Right forelimb (tissue), 1 donor: ENCODE measurements at regions not wholly inside any gene's neighbourhood (a gene's known extent, or its start where the extent isn't known, plus 50 kb on each side); places are given as distances from the start of the nearest gene placed in this dataset.
"Not testable (repeated sequence)": the region's sequence is repeated elsewhere in the genome, so short reads cannot be mapped to it uniquely, and the experiment has no call there.

Source experiments
- DNase-seq: peaks from one replicate; pipeline ENCODE4 v3.0.0-alpha.2; 2018

DNA sequence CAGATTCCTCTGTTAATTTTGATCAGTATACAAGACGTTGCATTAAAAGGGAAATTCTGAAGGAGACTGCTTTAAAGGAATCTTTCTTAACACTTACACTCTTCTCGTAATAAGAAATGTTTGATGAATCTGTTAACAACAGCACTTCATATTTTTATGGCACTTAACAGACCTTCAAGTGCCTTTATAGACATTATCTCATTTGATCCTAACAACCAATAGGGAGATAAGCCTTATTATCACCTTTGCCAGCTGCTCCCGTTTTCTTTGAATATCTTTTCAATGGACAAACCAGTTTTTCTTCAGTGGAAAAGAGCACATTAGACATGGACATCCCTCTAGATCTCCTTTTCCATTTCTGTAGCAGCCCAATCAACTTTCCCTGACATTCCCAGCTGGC, 653.0 kb upstream of the FAM98A start:
- DNase-seq: no peak

GRCh38 chr2:34251578-34251977, 652.5 kb upstream of the FAM98A start:
- no peak for DNase-seq

DNA sequence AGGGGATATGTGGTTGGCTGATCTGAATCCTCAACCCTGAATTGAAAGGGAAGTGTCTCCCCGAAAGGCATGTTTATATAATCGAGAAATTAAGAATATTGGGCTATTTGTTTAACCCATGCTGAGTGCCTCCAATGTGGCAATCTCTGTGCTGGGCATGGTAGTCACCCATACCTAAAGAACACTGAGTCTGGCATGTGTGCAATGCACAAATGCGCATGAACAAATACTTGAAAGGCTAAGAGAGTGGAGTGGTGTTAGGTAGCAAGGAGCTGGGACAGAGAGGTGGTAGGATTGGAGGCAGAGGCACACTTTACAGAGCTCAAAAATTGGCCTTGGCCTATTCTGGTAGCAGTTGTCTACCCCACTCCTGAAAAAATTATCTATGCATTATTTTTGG, 645.1 kb upstream of the FAM98A start:
- no peak for DNase-seq

DNA sequence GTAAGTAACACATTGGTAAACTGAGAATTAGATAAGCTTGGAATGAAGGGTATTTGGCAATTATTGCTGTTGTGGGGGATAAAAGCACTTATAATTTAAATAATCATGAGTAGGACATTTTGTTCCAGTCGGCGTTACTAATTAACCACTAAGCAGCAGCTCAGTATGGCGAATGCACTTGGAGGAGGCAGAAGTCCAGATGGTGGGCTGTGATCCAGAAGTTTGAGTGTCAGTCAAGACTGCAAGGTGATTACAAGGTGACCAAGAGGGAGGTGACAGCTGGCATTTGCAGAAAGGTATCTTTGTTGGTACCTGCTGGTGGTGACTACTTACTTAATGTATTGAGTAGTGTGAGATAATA, 643.6 kb upstream of the FAM98A start:
- DNase-seq: no peak

DNA sequence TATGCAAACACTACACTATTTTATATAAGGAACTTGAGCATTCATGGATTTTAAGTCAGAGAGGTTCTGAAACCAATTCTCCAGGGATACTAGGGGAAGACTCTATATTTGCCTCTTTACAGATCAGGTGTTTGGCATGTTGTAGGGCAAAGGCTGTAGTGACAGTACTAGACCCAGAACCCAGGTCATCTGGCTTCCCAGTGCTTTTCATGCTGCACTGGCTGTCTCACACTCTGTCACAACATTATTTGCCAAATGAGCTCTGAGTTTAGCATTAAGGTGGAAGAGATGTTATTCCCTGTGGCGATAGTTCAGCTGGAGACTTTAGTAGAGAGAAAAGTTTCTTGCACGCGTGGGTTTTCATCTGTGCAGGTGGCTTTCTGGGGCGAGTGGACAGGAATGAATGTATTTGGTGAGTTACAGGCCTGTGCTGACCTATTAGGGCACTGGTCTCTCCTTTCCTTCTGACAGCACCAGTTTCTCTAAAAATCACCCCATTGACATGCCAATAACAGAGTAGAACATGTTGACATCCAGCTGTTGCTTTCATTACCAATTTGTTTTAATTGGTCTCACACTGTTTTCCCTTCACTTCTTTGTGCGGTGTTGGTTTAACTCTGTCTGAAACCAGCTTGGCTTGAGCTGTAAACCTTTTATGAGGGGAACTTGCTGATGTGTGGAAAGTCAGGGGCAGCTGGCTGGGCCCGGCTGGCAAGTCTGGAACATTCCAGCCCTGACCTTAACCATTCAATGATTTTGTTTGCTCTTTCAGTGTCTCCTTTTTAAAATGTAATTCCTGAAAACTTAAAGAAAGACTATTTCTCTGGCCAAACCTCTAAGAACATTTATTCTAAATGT, 643.0 kb upstream of the FAM98A start:
- no peak for DNase-seq

GRCh38 chr2:34239511-34239910, 640.4 kb upstream of the FAM98A start:
- no peak for DNase-seq

DNA sequence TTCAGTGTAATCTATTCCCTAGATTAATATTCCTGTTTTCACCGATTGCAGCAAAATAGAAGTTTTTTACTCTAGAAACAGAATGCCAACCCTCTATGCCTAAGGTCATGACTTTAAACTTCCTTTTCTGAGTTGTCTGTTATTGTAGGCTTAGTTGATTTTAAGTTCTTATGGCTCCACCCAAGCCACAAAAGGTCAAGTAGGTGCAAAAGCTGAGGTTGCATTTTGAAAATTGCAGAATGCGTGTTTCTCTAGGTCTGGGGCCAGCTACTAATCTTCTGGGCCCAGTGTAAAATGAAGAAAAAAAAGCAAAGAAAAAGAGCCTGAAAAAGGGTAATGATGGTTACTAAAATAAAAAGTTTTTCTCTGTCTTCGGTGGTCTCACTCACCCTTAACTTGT, 635.7 kb upstream of the FAM98A start:
- no peak for DNase-seq

DNA sequence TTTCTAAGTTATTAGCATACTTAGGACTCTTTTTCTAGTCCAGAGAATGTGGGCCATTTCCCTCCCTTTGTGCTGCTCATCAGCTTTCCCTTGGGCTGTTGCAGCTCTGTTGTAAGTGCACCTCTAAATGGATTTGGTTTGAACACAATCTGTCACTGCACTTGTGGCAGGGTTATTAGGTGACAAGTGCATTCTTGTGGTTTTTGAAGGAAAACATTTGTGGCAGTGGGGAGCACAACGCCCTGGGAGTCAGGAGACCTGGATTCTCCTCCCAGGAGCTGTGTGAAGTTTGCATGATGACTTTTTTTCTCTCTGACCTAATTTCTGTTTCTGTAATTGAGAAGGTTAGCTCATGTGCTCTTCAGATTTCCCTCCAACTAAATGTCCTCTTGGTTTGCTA, 630.9 kb upstream of the FAM98A start:
- no peak for DNase-seq

DNA sequence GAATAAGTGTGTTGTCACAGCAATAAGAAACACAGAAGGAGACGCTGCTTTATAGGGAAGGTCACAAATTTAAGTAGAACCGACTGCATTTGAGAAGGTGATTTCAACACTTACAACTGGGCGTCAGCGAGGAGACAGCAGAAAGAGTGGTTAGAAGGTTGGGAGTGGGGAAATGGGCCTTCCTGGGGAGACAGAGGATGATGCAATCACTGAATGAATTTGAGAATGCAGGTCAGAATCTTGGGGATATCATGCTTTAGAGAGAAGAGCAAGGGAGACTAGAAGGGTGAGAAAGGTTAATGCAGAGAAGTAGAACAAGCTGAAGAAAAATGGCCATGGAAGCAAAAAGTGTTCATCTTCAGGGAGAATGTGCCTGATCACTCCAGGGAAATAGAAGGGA, 616.1 kb upstream of the FAM98A start:
- no peak for DNase-seq

- not testable (repeated sequence) for DNase-seq
These were observed 611.3 kb upstream of the FAM98A start for GRCh38 chr2:34210382-34210781.

DNA sequence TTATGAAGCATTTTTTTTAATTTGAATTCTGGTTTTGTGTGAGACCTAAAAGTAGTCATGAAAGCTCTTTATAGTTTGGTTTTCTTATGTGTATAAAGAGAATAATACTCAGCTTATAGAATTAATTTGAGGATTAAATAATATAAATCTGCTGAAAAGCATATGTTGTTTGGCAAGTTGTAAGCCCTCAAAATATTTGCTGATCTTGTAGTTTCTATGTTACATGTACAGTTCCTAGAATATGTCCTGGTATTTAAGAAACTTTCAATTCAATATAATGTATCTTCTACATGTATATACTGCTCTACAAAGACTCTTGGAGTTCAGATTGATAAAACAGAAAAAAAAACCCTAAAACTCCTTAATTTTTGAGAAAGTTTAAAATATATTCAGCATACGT, 605.5 kb upstream of the FAM98A start:
- DNase-seq: no peak

GRCh38 chr2:34201099-34201498, 602.0 kb upstream of the FAM98A start:
- no peak for DNase-seq

GRCh38 chr2:34199971-34200370, 600.9 kb upstream of the FAM98A start:
- no peak for DNase-seq

GRCh38 chr2:34193164-34193563, 594.1 kb upstream of the FAM98A start:
- DNase-seq: no peak

- DNase-seq: no peak
These were observed 589.6 kb upstream of the FAM98A start for GRCh38 chr2:34188464-34189303.

DNA sequence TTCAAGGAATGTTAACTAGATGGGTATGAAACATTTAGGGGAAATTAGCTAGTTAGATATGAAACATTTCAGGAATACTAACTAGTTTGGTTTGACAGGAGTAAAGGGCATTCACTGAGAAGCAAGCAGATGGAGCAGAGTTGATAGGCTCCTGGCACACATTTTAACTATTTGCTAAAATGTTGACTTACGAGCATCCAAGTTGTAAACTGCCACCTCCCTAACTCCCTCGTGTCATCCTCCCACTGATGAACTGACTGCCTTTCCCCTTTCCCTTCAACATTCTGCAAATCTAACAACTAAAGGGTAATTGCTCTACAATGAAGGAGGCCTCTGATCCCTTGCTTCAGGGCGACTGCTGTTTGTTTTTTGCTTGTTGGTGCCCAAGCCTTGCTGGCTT, 580.4 kb upstream of the FAM98A start:
- no peak for DNase-seq

- no peak for DNase-seq
These were observed 579.4 kb upstream of the FAM98A start for GRCh38 chr2:34178482-34178881.

GRCh38 chr2:34176693-34177092, 577.6 kb upstream of the FAM98A start:
- DNase-seq: no peak

- no peak for DNase-seq
These were observed 575.4 kb upstream of the FAM98A start for GRCh38 chr2:34174506-34174905.

DNA sequence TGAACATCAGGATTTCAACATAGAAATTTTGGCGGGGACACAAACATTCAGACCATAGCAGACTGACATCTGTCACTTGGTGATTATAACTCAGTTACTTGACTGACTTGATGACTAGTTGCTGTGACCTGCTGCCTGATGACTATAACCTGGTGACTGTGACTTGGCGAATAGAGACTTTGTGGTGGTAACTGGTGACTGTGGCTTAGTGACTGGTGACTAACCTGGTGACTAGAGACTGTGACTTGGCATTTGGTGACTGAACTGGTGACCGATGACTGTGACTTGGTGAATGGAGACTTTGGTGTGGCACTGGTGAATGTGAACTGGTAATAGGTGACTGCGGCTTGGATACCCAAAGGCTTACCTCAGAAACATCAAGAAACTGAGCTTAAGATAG, 563.1 kb upstream of the FAM98A start:
- DNase-seq: no peak

- DNase-seq: no peak
These were observed 562.5 kb upstream of the FAM98A start for GRCh38 chr2:34161549-34161948.

DNA sequence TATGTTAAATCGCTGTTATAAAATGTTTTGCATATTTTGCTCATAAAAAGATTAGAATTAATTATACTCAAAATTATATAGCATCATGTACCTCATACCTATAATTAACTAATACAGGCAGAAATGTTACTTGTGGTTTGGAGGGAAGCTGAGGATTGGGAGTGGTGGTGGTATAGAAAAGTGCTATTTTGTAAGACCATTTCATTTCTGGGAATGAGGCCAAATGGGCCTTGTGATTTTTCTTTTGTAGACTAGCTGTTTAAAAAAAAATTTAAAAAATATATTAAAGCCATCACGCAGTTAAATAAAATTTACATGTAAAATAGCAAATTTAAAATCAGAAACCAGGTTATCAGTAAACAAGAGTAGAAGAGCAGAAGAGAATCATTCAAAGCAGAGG, 560.8 kb upstream of the FAM98A start:
- no peak for DNase-seq

DNA sequence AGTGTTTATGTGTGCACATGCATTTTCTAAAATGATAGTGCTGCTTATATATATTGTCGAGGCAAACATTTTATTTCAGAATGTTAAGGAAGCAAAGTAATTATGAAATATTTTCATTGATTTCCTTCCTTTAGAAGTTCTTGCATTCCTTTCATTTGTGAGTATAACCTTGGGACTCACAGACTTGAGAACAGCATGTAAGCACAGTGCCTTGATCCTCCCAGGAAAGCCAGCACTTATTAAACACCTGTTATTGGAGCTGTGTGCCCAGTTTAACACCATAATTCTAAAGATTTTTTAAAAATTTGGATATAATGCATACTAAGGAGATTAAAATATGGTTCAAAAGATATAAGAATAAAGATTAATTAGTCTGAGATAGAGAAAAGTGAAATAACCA, 554.4 kb upstream of the FAM98A start:
- no peak for DNase-seq

DNA sequence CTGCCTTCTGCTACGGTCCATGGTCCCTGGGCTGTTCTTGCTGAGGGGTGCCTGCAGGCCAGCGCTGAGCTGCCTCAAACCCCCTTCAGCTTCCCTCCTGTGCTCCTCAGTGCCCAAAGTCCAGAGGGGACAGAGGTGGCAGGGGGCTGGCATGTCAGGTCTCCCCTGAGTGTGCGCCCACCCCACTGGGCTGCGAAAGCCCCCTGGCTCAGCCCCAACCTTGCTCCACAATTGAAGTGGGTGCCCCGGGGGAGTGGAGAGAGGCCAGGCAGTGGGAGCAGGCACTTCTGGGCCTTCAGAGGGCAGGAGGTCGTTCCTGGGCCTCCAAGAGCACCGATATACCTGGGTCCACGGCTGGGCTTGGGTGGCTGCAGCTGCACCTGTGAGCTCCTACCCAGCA, 548.7 kb upstream of the FAM98A start:
- DNase-seq: no peak
